ENCODE measurements at regions not wholly inside any gene's neighbourhood (a gene's known extent, or its start where the extent isn't known, plus 50 kb on each side); places are given as distances from the start of the nearest gene placed in this dataset.

DNA sequence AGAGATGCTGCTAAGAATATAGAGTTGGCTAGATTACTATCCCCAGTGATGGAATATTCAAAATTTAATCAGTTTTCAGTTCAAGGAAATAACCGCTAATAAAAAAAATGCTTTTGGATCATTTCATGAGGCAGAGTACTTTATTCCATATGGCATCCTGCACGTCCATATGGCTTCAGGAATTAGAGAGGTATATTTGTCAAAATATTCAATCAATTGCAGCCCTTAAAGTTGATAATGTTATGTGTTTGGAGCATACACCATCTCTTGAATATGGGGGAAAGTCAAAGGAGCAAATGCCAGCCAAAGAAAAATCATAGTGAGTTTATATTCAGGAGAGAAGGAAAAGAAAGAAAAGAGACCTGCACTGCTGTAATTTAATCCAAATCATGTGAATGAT is 266.4 kb downstream of the TMEM182 start:
- H2BK5ac ChIP-seq (ENCODE audit: low read depth, low read length), result no peak overlapping the region
- H3K14ac ChIP-seq (ENCODE audit: insufficient read length), result no peak overlapping the region
- no peak overlapping the region for H3K4ac ChIP-seq (replicated peaks; ENCODE audit: insufficient read length, low read depth, low read length)
- ChIA-PET POLR2A (ENCODE audit: partially characterized antibody) (no interaction called here), CTCF (ENCODE audit: partially characterized antibody) (no interaction called here)
- no peaks in the 10 kb centered on the region for H3K79me2 ChIP-seq (ENCODE audit: control insufficient read depth in 1 of 2, insufficient read depth in 2 of 2, low read length in 2 of 2)
- H2BK120ac ChIP-seq (replicated peaks; ENCODE audit: low read depth, low read length), result no peak overlapping the region
- no peak overlapping the region for H3K27ac ChIP-seq (ENCODE audit: low read depth, low read length)
- TF ChIP-seq JUN (IDR thresholded peaks at IDR 0.05; ENCODE audit: low read depth, low read length) (no peak), POLR2AphosphoS5 (IDR thresholded peaks at IDR 0.05; ENCODE audit: low read depth, low read length) (no peak), TAF1 (IDR thresholded peaks at IDR 0.05; ENCODE audit: low read depth, low read length) (no peak), SAP30 (IDR thresholded peaks at IDR 0.05; ENCODE audit: insufficient read depth, insufficient replicate concordance, low read length) (no peak), NRF1 (IDR thresholded peaks at IDR 0.05; ENCODE audit: low read depth, low read length) (no peak), YY1 (IDR thresholded peaks at IDR 0.05; ENCODE audit: low read depth, low read length) (no peak), KDM5A (IDR thresholded peaks at IDR 0.05; ENCODE audit: low read length) (no peak), TBP (IDR thresholded peaks at IDR 0.05; ENCODE audit: low read depth, low read length) (no peak), KDM4A (IDR thresholded peaks at IDR 0.05; ENCODE audit: low read depth, low read length, severe bottlenecking) (no peak), SIN3A (conservative IDR thresholded peaks at IDR 0.05 in 1 of 2, IDR thresholded peaks at IDR 0.05 in 1 of 2; ENCODE audit: low read depth in 1 of 2, low read length in 2 of 2) (no peak), SP2 (IDR thresholded peaks at IDR 0.05; ENCODE audit: low read length) (no peak), RFX5 (IDR thresholded peaks at IDR 0.05; ENCODE audit: borderline replicate concordance, low read depth, low read length) (no peak)
- TF ChIP-seq, protein P1, sequence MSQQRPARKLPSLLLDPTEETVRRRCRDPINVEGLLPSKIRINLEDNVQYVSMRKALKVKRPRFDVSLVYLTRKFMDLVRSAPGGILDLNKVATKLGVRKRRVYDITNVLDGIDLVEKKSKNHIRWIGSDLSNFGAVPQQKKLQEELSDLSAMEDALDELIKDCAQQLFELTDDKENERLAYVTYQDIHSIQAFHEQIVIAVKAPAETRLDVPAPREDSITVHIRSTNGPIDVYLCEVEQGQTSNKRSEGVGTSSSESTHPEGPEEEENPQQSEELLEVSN (IDR thresholded peaks at IDR 0.05), result no peak
- TF ChIP-seq, protein P2, sequence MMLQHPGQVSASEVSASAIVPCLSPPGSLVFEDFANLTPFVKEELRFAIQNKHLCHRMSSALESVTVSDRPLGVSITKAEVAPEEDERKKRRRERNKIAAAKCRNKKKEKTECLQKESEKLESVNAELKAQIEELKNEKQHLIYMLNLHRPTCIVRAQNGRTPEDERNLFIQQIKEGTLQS (IDR thresholded peaks at IDR 0.05; ENCODE audit: insufficient read depth, low read depth, low read length), result no peak
- H2AK5ac ChIP-seq (ENCODE audit: low read depth, low read length), result no peak overlapping the region
- H2AFZ ChIP-seq (ENCODE audit: low read length), result no peak overlapping the region
- no peak overlapping the region for H3K23ac ChIP-seq (ENCODE audit: insufficient read length)
- no peak overlapping the region for H4K8ac ChIP-seq (ENCODE audit: extremely low read depth, insufficient read depth, low read length)
- no peak for FAIRE-seq
- no peak overlapping the region for H3K9ac ChIP-seq (replicated peaks in 1 of 4; ENCODE audit: extremely low read depth in 1 of 4, low read depth in 3 of 4, low read length in 3 of 4)
- no peak overlapping the region for H3K4me2 ChIP-seq (ENCODE audit: insufficient read depth in 1 of 2, low read depth in 2 of 2, low read length in 2 of 2)
- no peak overlapping the region for H4K91ac ChIP-seq (replicated peaks; ENCODE audit: insufficient read length, low read length)
- no peaks in the 10 kb centered on the region for H3K36me3 ChIP-seq (ENCODE audit: control insufficient read depth in 2 of 4, insufficient read depth in 4 of 4, low read length in 3 of 4)
- H4K5ac ChIP-seq (ENCODE audit: insufficient read length, low read depth, low read length), result no peak overlapping the region
- H3K9me3 ChIP-seq (ENCODE audit: insufficient read depth in 2 of 2, low read depth in 1 of 2, low read length in 1 of 2), result no peaks in the 10 kb centered on the region
- H3K18ac ChIP-seq (ENCODE audit: extremely low read depth, low read length), result no peak overlapping the region
- H3K79me1 ChIP-seq (ENCODE audit: low read depth, low read length), result no peaks in the 10 kb centered on the region
- H3K4me1 ChIP-seq (replicated peaks in 1 of 4; ENCODE audit: control insufficient read depth in 3 of 4, insufficient read depth in 4 of 4, low read length in 3 of 4), result no peaks in the 10 kb centered on the region
- no peak overlapping the region for H3K4me3 ChIP-seq (ENCODE audit: extremely low read depth in 1 of 4, insufficient read depth in 2 of 4, low read depth in 3 of 4, low read length in 4 of 4)
- H2BK15ac ChIP-seq (ENCODE audit: low read length), result no peak overlapping the region
- WGBS, 2 experiments (ENCODE audit: extremely low coverage in 1 of 2, insufficient coverage in 1 of 2, insufficient read length in 1 of 2, insufficient replicate concordance in 2 of 2, low coverage in 1 of 2, low lambda C conversion rate in 2 of 2, missing lambda C conversion rate in 1 of 2), result 94% methylated on average over 2 of the region's 2 CpGs; no CpG with 5 or more reads in 1 of the 2 experiments
- no peak for DNase-seq (ENCODE audit: low read depth in 1 of 2, low spot score in 2 of 2)
- no peak overlapping the region for H2BK20ac ChIP-seq (ENCODE audit: low read length)
- no peak overlapping the region for H2BK12ac ChIP-seq (ENCODE audit: low read depth, low read length)
- H3K27me3 ChIP-seq (replicated peaks in 1 of 4; ENCODE audit: control insufficient read depth in 3 of 4, extremely low read depth in 1 of 4, insufficient read depth in 3 of 4, low read length in 3 of 4), result no peaks in the 10 kb centered on the region
- no peaks in the 10 kb centered on the region for H3K23me2 ChIP-seq (ENCODE audit: low read depth, low read length)
- H4K20me1 ChIP-seq (replicated peaks in 1 of 2; ENCODE audit: control insufficient read depth in 1 of 2, insufficient read depth in 2 of 2, low read length in 2 of 2), result no peaks in the 10 kb centered on the region
- H3K56ac ChIP-seq (replicated peaks; ENCODE audit: insufficient read length, low read depth, low read length), result no peak overlapping the region
